ENCODE measurements at regions not wholly inside any gene's neighbourhood (a gene's known extent, or its start where the extent isn't known, plus 50 kb on each side); places are given as distances from the start of the nearest gene placed in this dataset.

DNA sequence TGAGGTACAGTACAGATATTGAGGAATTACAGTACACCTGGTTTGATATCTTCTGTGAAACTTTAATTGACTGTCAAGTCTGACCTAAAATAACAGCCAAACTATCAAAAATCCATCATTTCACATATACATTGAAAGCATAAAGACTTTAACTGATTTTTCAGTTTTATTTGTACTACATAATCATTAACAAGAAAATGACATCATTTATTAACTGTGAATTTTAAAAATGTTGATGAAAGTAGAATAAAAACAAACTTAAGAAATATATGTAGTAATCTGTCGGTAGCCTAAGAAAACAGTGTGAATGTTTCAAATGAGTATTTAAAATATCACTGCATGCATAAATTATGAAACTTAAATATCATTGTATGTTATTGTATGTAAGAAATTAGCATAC, 836.7 kb upstream of the GHITM start:
- Histone ChIP-seq H3K27me3 (ENCODE audit: low read length) (no peaks in the 10 kb centered on the region), H3K9ac (ENCODE audit: low read length) (no peak overlapping the region), H3K9me3 (ENCODE audit: low read length) (peaks cover 7% of the 10 kb centered on the region; the same call in 1 of the 2 replicates), H4K20me1 (ENCODE audit: low read length) (no peaks in the 10 kb centered on the region), H3K4me1 (ENCODE audit: insufficient read depth, low read length) (no peaks in the 10 kb centered on the region), H3K27ac (ENCODE audit: low read length) (no peak overlapping the region), H3K4me2 (ENCODE audit: low read length) (no peak overlapping the region), H2AFZ (ENCODE audit: low read length) (no peak overlapping the region), H3K36me3 (ENCODE audit: low read depth, low read length) (no peaks in the 10 kb centered on the region), H3F3A (ENCODE audit: low read length, unreplicated experiment) (no peaks in the 10 kb centered on the region), H3K9me2 (replicated peaks; ENCODE audit: low read length) (no peaks in the 10 kb centered on the region), H3K79me2 (ENCODE audit: low read length) (no peaks in the 10 kb centered on the region), H3K4me3 (ENCODE audit: low read length) (no peak overlapping the region)
- TF ChIP-seq EZH2 (IDR thresholded peaks at IDR 0.05; ENCODE audit: low read length, unreplicated experiment) (no peak), EZH2phosphoT487 (IDR thresholded peaks at IDR 0.05; ENCODE audit: borderline replicate concordance, low read length) (no peak)
- TF ChIP-seq, protein P1, sequence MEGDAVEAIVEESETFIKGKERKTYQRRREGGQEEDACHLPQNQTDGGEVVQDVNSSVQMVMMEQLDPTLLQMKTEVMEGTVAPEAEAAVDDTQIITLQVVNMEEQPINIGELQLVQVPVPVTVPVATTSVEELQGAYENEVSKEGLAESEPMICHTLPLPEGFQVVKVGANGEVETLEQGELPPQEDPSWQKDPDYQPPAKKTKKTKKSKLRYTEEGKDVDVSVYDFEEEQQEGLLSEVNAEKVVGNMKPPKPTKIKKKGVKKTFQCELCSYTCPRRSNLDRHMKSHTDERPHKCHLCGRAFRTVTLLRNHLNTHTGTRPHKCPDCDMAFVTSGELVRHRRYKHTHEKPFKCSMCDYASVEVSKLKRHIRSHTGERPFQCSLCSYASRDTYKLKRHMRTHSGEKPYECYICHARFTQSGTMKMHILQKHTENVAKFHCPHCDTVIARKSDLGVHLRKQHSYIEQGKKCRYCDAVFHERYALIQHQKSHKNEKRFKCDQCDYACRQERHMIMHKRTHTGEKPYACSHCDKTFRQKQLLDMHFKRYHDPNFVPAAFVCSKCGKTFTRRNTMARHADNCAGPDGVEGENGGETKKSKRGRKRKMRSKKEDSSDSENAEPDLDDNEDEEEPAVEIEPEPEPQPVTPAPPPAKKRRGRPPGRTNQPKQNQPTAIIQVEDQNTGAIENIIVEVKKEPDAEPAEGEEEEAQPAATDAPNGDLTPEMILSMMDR (conservative IDR thresholded peaks at IDR 0.05; ENCODE audit: low read depth, low read length) = no peak
- POLR2A ChIA-PET (ENCODE audit: unreplicated experiment) = no interaction called here
- no peak for DNase-seq
- CTCF ChIA-PET = no interaction called here
- no peak for ATAC-seq
- intact Hi-C loops (cut with micrococcal nuclease) = no loop called here
- no TSS peak for BruUV-seq (replicated peaks)

- H3K4me2 ChIP-seq (ENCODE audit: low read length) = no peak overlapping the region
- CTCF ChIA-PET = no interaction called here
- no peak overlapping the region for H2AFZ ChIP-seq (ENCODE audit: low read length)
- no peaks in the 10 kb centered on the region for H3K9me3 ChIP-seq (ENCODE audit: low read length)
- intact Hi-C loops (cut with micrococcal nuclease) = no loop called here
- no peak overlapping the region for H3K27ac ChIP-seq (ENCODE audit: low read length)
- no TSS peak for BruUV-seq (replicated peaks)
- no peaks in the 10 kb centered on the region for H3F3A ChIP-seq (ENCODE audit: low read length, unreplicated experiment)
- no peaks in the 10 kb centered on the region for H3K79me2 ChIP-seq (ENCODE audit: low read length)
- POLR2A ChIA-PET (ENCODE audit: unreplicated experiment) = no interaction called here
- no peaks in the 10 kb centered on the region for H3K27me3 ChIP-seq (ENCODE audit: low read length)
- DNase-seq (no peak), ATAC-seq (no peak)
- H3K4me1 ChIP-seq (ENCODE audit: insufficient read depth, low read length) = no peaks in the 10 kb centered on the region
- no peak overlapping the region for H3K9ac ChIP-seq (ENCODE audit: low read length)
- no peak for TF ChIP-seq EZH2 (IDR thresholded peaks at IDR 0.05; ENCODE audit: low read length, unreplicated experiment)
- TF ChIP-seq EZH2phosphoT487 (IDR thresholded peaks at IDR 0.05; ENCODE audit: borderline replicate concordance, low read length) = no peak
- TF ChIP-seq, protein P1 (conservative IDR thresholded peaks at IDR 0.05; ENCODE audit: low read depth, low read length) = no peak
- no peaks in the 10 kb centered on the region for H3K36me3 ChIP-seq (ENCODE audit: low read depth, low read length)
- no peak overlapping the region for H3K4me3 ChIP-seq (ENCODE audit: low read length)
- no peaks in the 10 kb centered on the region for H3K9me2 ChIP-seq (replicated peaks; ENCODE audit: low read length)
- H4K20me1 ChIP-seq (ENCODE audit: low read length) = no peaks in the 10 kb centered on the region
Measured at GRCh38 chr10:83310688-83311087, 828.6 kb upstream of the GHITM start.

- Histone ChIP-seq H3K9ac (ENCODE audit: low read length) (no peak overlapping the region), H3K27me3 (ENCODE audit: low read length) (no peaks in the 10 kb centered on the region), H2AFZ (ENCODE audit: low read length) (no peak overlapping the region), H3K9me3 (ENCODE audit: low read length) (no peaks in the 10 kb centered on the region), H3K4me1 (ENCODE audit: insufficient read depth, low read length) (no peaks in the 10 kb centered on the region), H3K9me2 (replicated peaks; ENCODE audit: low read length) (no peaks in the 10 kb centered on the region), H3F3A (ENCODE audit: low read length, unreplicated experiment) (no peaks in the 10 kb centered on the region), H4K20me1 (ENCODE audit: low read length) (no peaks in the 10 kb centered on the region), H3K4me3 (ENCODE audit: low read length) (no peak overlapping the region), H3K27ac (ENCODE audit: low read length) (no peak overlapping the region), H3K36me3 (ENCODE audit: low read depth, low read length) (no peaks in the 10 kb centered on the region), H3K79me2 (ENCODE audit: low read length) (no peaks in the 10 kb centered on the region), H3K4me2 (ENCODE audit: low read length) (no peak overlapping the region)
- no peak for DNase-seq
- POLR2A ChIA-PET (ENCODE audit: unreplicated experiment) = no interaction called here
- BruUV-seq (replicated peaks) = no TSS peak
- ATAC-seq = no peak
- no peak for TF ChIP-seq EZH2phosphoT487 (IDR thresholded peaks at IDR 0.05; ENCODE audit: borderline replicate concordance, low read length)
- TF ChIP-seq, protein P1 (conservative IDR thresholded peaks at IDR 0.05; ENCODE audit: low read depth, low read length) = no peak
- no peak for TF ChIP-seq EZH2 (IDR thresholded peaks at IDR 0.05; ENCODE audit: low read length, unreplicated experiment)
- CTCF ChIA-PET = no interaction called here
- intact Hi-C loops (cut with micrococcal nuclease) = no loop called here
Measured at GRCh38 chr10:83312570-83312969, 826.7 kb upstream of the GHITM start.

Measured in PC-3 (cell line).